ENCODE measurements at regions not wholly inside any gene's neighbourhood (a gene's known extent, or its start where the extent isn't known, plus 50 kb on each side); places are given as distances from the start of the nearest gene placed in this dataset.

- no peaks in the 10 kb centered on the region for H3K9me3 ChIP-seq
- no peaks in the 10 kb centered on the region for H3K36me3 ChIP-seq
- ATAC-seq (no peak), DNase-seq (no peak)
- H3K4me3 ChIP-seq: no peak overlapping the region
- H3K27me3 ChIP-seq: peaks cover 3% of the 10 kb centered on the region
- intact Hi-C loops (cut with DNase I): no loop called here
- H3K4me1 ChIP-seq: no peaks in the 10 kb centered on the region
- H3K27ac ChIP-seq: no peak overlapping the region
- no peak for TF ChIP-seq CTCF (IDR thresholded peaks at IDR 0.05)
These were observed 234.6 kb downstream of the AACS start for GRCh38 chr12:125299840-125300239.

- Histone ChIP-seq H3K27me3 (no peaks in the 10 kb centered on the region), H3K4me1 (no peaks in the 10 kb centered on the region), H3K9me3 (no peaks in the 10 kb centered on the region), H3K27ac (no peak overlapping the region), H3K36me3 (no peaks in the 10 kb centered on the region), H3K4me3 (no peak overlapping the region)
- TF ChIP-seq CTCF (IDR thresholded peaks at IDR 0.05): no peak
- ATAC-seq (no peak), DNase-seq (no peak)
- intact Hi-C loops (cut with DNase I): no loop called here
These were observed 235.0 kb downstream of the AACS start for GRCh38 chr12:125300249-125300648.

- H3K27ac ChIP-seq: no peak overlapping the region
- intact Hi-C loops (cut with DNase I): no loop called here
- DNase-seq: no peak
- H3K36me3 ChIP-seq: no peaks in the 10 kb centered on the region
- H3K4me3 ChIP-seq: no peak overlapping the region
- H3K9me3 ChIP-seq: no peaks in the 10 kb centered on the region
- no peak for ATAC-seq
- H3K4me1 ChIP-seq: no peaks in the 10 kb centered on the region
- H3K27me3 ChIP-seq: no peaks in the 10 kb centered on the region
- no peak for TF ChIP-seq CTCF (IDR thresholded peaks at IDR 0.05)
These were observed 238.1 kb downstream of the AACS start for GRCh38 chr12:125303337-125303736.

GRCh38 chr12:125304029-125304428 is 238.8 kb downstream of the AACS start:
- Histone ChIP-seq H3K27ac (no peak overlapping the region), H3K36me3 (no peaks in the 10 kb centered on the region), H3K4me1 (no peaks in the 10 kb centered on the region), H3K9me3 (no peaks in the 10 kb centered on the region), H3K4me3 (no peak overlapping the region), H3K27me3 (no peaks in the 10 kb centered on the region)
- no peak for TF ChIP-seq CTCF (IDR thresholded peaks at IDR 0.05)
- no peak for DNase-seq
- no peak for ATAC-seq
- intact Hi-C loops (cut with DNase I): no loop called here

GRCh38 chr12:125305231-125305630 is 240.0 kb downstream of the AACS start:
- Histone ChIP-seq H3K4me1 (no peaks in the 10 kb centered on the region), H3K36me3 (no peaks in the 10 kb centered on the region), H3K4me3 (no peak overlapping the region), H3K9me3 (no peaks in the 10 kb centered on the region), H3K27me3 (no peaks in the 10 kb centered on the region), H3K27ac (no peak overlapping the region)
- TF ChIP-seq CTCF (IDR thresholded peaks at IDR 0.05): no peak
- no peak for DNase-seq
- no peak for ATAC-seq
- intact Hi-C loops (cut with DNase I): no loop called here

GRCh38 chr12:125310461-125310860 is 245.2 kb downstream of the AACS start:
- Histone ChIP-seq H3K4me1 (no peaks in the 10 kb centered on the region), H3K9me3 (no peaks in the 10 kb centered on the region), H3K4me3 (no peak overlapping the region), H3K27ac (no peak overlapping the region), H3K36me3 (no peaks in the 10 kb centered on the region), H3K27me3 (no peaks in the 10 kb centered on the region)
- no peak for ATAC-seq
- no peak for TF ChIP-seq CTCF (IDR thresholded peaks at IDR 0.05)
- DNase-seq: no peak
- intact Hi-C loops (cut with DNase I): no loop called here

All from upper lobe of right lung (tissue), 1 donor.